ENCODE measurements at regions not wholly inside any gene's neighbourhood (a gene's known extent, or its start where the extent isn't known, plus 50 kb on each side); places are given as distances from the start of the nearest gene placed in this dataset.
A peak's percentile ranks its signal among the peaks of the same experiment; 100 is the strongest.

DNA sequence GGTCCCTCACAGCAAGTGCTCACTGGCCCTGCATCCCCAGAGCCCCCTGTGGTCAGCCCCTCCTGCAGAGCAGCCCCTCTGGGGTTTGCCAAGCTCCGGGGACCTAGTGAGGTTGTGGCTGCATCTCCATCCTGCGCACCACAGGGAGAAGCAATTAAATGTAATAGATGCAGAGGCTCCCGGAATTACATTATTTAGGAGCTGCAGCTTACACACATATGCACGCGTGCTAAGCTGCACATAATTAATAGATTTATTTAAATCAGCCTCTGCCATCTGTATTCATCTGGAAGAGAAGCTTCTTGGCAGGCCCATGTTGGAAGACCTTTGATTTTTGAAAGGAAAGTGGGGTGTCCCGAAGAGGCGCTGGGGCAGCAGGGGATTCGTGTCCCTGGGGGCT lies 1271.5 kb downstream of the BRD1 start:
- no peaks in the 10 kb centered on the region for H3K4me1 ChIP-seq
- H3K27me3 ChIP-seq = peaks cover 0 to 37% (median 7%) of the 10 kb centered on the region in 9 donors
- H3K4me3 ChIP-seq = no peak overlapping the region
- H3K36me3 ChIP-seq = no peaks in the 10 kb centered on the region
- ATAC-seq (no peak), DNase-seq (no peak)
- TF ChIP-seq POLR2A (IDR thresholded peaks at IDR 0.05) (no peak), CTCF (IDR thresholded peaks at IDR 0.05) (no peak)
- intact Hi-C loops (cut with DNase I) = no loop called here
- 87 to 90% (median 89%) methylated on average over 8 of the region's 8 CpGs for WGBS, 4 donors
- H3K9me3 ChIP-seq = no peaks in the 10 kb centered on the region
- no peak overlapping the region for H3K27ac ChIP-seq

- Histone ChIP-seq H3K27ac (no peak overlapping the region), H3K27me3 (peaks cover 0 to 42% (median 7%) of the 10 kb centered on the region in 9 donors), H3K36me3 (no peaks in the 10 kb centered on the region), H3K9me3 (no peaks in the 10 kb centered on the region), H3K4me3 (no peak overlapping the region), H3K4me1 (no peaks in the 10 kb centered on the region)
- WGBS, 4 donors = 68 to 80% (median 79%) methylated on average over 5 to 10 of the region's 10 CpGs
- ATAC-seq (no peak), DNase-seq (peak in 1 of 5 donors; percentile 51)
- TF ChIP-seq POLR2A (IDR thresholded peaks at IDR 0.05) (no peak), CTCF (IDR thresholded peaks at IDR 0.05) (no peak)
- intact Hi-C loops (cut with DNase I) = no loop called here
These were observed 1272.1 kb downstream of the BRD1 start for GRCh38 chr22:48555606-48556005.

DNA sequence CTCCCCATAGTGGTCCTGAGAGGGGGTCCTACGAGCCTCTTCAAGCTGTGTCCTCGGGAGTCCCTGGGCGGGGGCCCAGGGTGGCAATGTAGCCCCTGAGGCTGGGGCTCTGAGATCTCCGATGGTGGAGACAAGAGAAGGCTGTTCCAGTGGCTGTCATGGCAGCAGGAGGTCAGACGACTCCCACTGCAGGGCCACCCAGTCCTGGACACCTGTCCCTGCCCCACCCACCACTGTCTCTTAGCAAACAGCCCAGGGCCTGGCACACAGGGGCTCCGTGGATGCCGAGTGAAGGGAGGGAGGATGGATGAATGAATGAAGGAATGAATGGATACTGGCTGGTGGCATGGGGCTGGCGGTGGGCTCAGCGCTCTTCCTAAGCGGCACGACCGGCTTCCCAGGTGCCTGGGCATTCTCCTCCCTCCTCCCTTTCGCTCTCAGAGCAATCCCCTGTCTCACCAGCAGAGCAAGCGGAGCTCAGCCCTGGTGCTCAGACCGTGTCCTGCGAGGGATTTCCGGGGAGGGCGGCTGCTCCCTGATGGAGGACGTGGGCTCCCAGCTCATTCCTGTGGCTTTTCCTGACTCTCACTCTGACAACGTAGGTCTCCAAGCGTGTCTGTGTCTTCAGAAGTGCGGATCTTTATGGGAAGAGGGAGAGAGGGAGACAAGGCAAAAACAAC lies 1272.6 kb downstream of the BRD1 start:
- H3K27ac ChIP-seq = no peak overlapping the region
- no peaks in the 10 kb centered on the region for H3K4me1 ChIP-seq
- H3K4me3 ChIP-seq = no peak overlapping the region
- H3K36me3 ChIP-seq = no peaks in the 10 kb centered on the region
- ATAC-seq = no peak
- DNase-seq = peak in 1 of 5 donors; percentile 42
- 44 to 54% (median 53%) methylated on average over 20 to 22 of the region's 22 CpGs for WGBS, 4 donors
- H3K27me3 ChIP-seq = peaks cover 0 to 44% (median 7%) of the 10 kb centered on the region in 9 donors
- intact Hi-C loops (cut with DNase I) = no loop called here
- H3K9me3 ChIP-seq = no peaks in the 10 kb centered on the region
- TF ChIP-seq CTCF (IDR thresholded peaks at IDR 0.05) (no peak), POLR2A (IDR thresholded peaks at IDR 0.05) (no peak)

DNA sequence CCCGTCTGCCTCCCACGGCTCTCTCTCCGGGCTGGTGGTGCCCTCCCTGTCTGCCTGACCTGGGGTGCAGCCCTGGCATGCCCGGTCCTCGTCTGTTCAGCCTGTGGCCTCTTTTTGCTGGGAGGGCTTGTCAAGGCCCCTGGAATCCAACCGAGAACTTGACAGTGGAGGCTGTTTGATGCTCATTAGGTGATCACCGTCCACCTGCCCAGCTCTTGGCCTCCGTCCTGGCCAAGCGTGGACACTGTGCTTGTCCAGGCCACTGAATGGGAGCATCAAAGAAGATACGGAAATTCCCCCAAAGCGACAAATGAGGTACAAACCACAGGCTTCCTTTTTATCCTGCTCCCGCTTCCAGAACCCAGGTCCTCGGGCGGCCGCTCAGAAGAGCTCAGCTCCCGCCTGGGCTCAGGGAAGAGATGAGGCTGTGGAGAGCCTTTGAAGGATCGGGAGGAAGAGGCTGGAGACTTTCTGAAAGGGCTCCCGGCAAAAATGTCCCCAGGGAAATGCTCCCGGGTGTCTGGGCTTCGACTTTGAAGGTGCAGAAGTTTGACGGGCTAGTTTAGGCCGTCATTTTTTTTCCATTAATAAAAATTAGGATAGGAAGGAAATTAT lies 1273.9 kb downstream of the BRD1 start:
- DNase-seq (no peak), ATAC-seq (no peak)
- WGBS, 4 donors = 76 to 82% (median 78%) methylated on average over 22 of the region's 22 CpGs
- Histone ChIP-seq H3K9me3 (no peaks in the 10 kb centered on the region), H3K27ac (no peak overlapping the region), H3K36me3 (no peaks in the 10 kb centered on the region), H3K27me3 (peaks cover 0 to 49% (median 7%) of the 10 kb centered on the region in 9 donors), H3K4me1 (no peaks in the 10 kb centered on the region), H3K4me3 (no peak overlapping the region)
- intact Hi-C loops (cut with DNase I) = no loop called here
- TF ChIP-seq CTCF (IDR thresholded peaks at IDR 0.05) = no peak

All from heart left ventricle (tissue), 16 donors.